ENCODE measurements at regions not wholly inside any gene's neighbourhood (a gene's known extent, or its start where the extent isn't known, plus 50 kb on each side); places are given as distances from the start of the nearest gene placed in this dataset.

- no peak for TF ChIP-seq ZNF274 (IDR thresholded peaks at IDR 0.05; ENCODE audit: low read depth, low read length)
- TF ChIP-seq YY1 (IDR thresholded peaks at IDR 0.05; ENCODE audit: insufficient read depth, insufficient read length) = no peak
- TF ChIP-seq SUZ12 (IDR thresholded peaks at IDR 0.05; ENCODE audit: extremely low read depth, insufficient read depth, insufficient read length) = no peak
Measured at GRCh38 chr9:134225816-134226215, 61.5 kb upstream of the RNU6ATAC start.
